ENCODE measurements at regions not wholly inside any gene's neighbourhood (a gene's known extent, or its start where the extent isn't known, plus 50 kb on each side); places are given as distances from the start of the nearest gene placed in this dataset.

DNA sequence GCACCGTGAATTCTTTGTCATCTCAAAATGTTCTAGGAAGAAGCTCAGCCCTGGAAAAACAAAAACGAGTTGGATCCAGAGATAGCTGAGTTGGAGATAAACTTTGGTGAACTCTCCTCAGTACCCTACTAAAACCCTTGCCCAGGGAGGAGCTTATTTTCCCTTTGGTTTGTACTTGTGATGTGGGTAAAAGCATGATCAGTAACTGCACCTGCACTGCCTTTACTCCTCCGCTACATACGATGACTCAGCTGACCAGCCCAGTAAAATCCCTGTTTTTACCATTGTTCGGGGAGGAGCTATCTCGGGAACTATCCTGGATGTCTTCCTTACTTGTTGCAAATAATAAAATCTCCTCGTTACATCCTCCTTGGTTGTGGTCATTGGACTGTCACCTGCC, 359.3 kb downstream of the SH2D4B start:
- no peak for DNase-seq (ENCODE audit: low read depth, low spot score)
- in situ Hi-C loops (cut with HindIII; ENCODE audit: low pct_unique_long_range_greater_than_20kb, low sequenced_read_pairs): no loop called here

DNA sequence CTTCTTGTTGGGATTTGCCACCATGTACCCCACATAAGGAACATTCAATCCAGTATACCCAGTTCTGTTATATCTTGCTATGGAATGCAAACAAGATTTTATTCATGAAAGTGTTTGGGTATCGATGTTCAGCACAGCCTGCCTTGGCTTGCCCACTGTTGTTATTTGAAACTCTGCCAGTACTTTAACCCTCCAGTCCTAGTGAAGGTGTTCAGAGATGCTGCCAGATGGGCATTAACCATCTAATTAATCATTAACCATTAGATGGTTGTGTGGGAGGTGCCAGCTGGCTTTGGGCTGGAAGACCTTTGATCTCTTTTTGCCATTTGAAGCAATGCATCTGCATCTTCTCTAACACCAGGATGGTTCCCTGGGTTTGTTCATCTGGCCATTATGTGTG, 363.0 kb downstream of the SH2D4B start:
- no peak for DNase-seq (ENCODE audit: low read depth, low spot score)
- in situ Hi-C loops (cut with HindIII; ENCODE audit: low pct_unique_long_range_greater_than_20kb, low sequenced_read_pairs): no loop called here

DNA sequence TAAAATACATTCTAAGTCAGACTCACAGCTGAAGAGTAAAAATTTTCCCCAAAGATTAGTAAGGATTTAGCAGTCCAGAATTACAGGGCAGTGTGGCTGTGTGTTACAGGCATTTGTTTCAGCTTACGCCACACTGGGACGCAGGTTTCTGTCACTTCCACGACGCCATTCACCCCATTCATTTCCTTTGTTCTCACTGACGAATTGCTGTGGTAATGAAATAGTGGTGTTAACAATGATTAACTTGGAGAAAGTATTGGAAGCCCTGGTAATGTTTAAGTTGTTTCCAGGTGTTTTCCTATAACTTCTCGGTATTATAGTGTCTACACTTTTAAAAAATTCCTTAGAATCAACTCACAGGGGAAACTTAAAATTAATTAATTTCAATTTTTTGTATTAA, 370.9 kb downstream of the SH2D4B start:
- DNase-seq (ENCODE audit: low read depth, low spot score): no peak
- in situ Hi-C loops (cut with HindIII; ENCODE audit: low pct_unique_long_range_greater_than_20kb, low sequenced_read_pairs): no loop called here

DNA sequence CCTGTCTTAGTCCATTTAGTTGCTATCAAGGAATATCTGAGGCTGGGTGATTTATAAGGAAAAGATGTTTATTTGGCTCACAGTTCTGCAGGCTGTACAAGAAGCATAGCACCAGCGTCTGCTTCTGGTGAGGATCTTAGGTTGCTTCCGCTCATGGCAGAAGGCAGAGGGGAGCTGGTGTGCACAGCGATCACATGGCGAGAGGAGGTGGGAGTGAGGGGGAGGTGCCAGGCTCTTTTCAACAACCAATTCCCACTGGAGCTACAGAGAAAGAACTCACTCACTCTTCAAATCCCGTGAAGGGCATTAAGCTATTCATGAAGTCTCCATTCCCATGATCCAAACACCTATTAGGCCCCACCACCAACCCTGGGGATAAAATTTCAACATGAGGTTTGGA, 371.6 kb downstream of the SH2D4B start:
- DNase-seq (ENCODE audit: low read depth, low spot score): peak; percentile 7
- in situ Hi-C loops (cut with HindIII; ENCODE audit: low pct_unique_long_range_greater_than_20kb, low sequenced_read_pairs): no loop called here

DNA sequence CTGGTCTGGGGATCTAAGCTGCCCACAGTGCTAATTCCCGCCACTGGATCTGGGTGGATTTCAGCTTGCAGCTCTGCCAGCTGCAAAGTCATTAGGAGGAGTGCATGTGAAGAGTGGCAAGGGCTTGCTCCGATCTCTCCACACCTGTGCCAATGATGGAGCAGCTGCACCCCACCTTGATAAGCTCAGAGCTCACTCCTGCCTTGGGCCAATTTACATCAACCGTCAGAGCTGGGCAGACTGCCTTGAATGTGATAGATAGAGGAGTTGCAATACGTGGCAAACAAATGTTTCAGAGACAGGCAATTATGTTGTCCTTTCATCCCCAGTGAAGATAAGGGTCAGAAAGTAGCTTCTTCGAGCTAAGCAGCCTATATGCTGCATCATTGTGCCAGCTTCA, 379.9 kb downstream of the SH2D4B start:
- in situ Hi-C loops (cut with HindIII; ENCODE audit: low pct_unique_long_range_greater_than_20kb, low sequenced_read_pairs): no loop called here
- DNase-seq (ENCODE audit: low read depth, low spot score): no peak

DNA sequence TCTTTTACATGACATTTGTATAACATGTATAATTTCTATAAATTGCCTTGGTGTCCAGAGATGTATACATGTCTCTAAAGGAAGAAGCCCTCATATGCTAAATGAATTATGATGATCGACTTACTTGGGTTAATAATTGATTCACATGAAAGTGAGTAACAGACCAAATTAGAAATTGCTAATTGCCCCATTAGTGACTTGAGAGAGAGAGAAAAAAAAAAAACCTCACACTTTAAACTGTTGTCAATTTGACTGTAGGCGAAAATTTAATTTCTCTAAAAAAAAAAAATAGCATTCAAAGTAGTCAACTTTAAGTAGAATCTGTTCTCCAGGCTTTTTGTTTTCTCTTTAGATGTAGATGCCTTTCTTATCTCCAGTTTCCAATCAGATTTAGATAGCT, 383.3 kb downstream of the SH2D4B start:
- no peak for DNase-seq (ENCODE audit: low read depth, low spot score)
- in situ Hi-C loops (cut with HindIII; ENCODE audit: low pct_unique_long_range_greater_than_20kb, low sequenced_read_pairs): no loop called here

DNA sequence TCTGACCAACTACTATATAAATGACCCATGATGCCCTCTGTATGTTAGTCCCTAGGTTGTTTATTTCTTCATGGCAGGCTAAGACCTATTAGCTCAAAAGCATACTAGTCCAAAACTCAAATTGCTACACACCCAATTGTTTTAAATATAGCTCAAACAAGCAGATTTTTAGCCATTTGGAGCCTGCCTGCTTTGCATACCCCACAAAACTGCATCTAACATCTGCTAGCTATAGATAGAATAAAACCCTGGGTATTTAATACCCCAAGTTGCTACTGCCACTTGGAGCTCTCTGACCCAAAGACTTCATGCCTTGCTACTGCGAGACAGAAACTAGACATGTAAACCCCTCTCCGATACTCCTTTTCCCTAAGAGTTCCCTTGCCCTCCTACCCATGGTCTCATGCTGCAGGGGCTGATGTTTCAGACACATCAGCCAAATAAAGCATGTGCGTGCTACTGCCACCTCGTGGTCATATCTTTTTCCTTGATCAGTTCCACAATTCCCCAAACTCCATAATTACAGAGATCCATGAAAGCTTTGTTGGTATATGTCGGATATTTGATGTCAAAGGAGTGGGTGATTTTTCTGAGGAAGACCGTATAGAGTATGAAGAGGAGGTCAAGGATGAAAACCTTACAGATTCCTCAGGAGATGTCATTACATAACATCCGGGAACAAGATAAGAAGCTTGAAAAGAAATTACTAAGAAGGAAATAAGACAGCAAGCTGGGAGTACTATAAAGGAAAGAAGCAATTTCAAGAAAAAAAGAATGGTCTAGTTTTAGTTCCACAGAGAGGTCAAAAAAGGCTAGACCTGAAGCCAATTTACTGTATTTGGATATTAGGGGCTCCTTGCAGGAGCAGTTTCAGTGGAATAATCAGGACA, 386.6 kb downstream of the SH2D4B start:
- DNase-seq (ENCODE audit: low read depth, low spot score): peak; percentile 73
- in situ Hi-C loops (cut with HindIII; ENCODE audit: low pct_unique_long_range_greater_than_20kb, low sequenced_read_pairs): no loop called here

- DNase-seq (ENCODE audit: low read depth, low spot score): no peak
- in situ Hi-C loops (cut with HindIII; ENCODE audit: low pct_unique_long_range_greater_than_20kb, low sequenced_read_pairs): no loop called here
Observed at GRCh38 chr10:80927419-80928078, 389.8 kb downstream of the SH2D4B start.

DNA sequence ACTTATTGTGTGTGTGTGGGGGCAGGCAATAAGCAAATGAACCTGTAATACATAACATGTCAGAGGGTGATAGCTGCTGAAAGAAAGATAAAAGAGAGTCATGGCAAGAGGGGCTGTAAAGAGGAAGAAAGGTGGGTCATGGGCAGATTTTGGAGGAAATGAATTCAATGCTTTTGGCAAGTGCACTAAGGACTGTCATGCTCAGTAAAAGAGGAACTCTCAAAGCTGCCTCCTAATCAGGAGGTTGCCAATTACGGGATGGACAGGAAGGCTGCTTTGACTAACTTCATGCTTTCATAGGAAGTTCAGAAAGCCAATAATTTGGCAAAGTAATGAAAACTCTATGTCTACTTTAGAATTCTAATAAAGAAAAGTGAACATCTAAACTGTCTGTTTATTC, 401.2 kb downstream of the SH2D4B start:
- in situ Hi-C loops (cut with HindIII; ENCODE audit: low pct_unique_long_range_greater_than_20kb, low sequenced_read_pairs): no loop called here
- no peak for DNase-seq (ENCODE audit: low read depth, low spot score)

- in situ Hi-C loops (cut with HindIII; ENCODE audit: low pct_unique_long_range_greater_than_20kb, low sequenced_read_pairs): no loop called here
- peak; percentile 53 for DNase-seq (ENCODE audit: low read depth, low spot score)
Observed at GRCh38 chr10:80945264-80945880, 407.7 kb downstream of the SH2D4B start.

GRCh38 chr10:80946073-80946472, 408.4 kb downstream of the SH2D4B start:
- no peak for DNase-seq (ENCODE audit: low read depth, low spot score)
- in situ Hi-C loops (cut with HindIII; ENCODE audit: low pct_unique_long_range_greater_than_20kb, low sequenced_read_pairs): no loop called here

DNA sequence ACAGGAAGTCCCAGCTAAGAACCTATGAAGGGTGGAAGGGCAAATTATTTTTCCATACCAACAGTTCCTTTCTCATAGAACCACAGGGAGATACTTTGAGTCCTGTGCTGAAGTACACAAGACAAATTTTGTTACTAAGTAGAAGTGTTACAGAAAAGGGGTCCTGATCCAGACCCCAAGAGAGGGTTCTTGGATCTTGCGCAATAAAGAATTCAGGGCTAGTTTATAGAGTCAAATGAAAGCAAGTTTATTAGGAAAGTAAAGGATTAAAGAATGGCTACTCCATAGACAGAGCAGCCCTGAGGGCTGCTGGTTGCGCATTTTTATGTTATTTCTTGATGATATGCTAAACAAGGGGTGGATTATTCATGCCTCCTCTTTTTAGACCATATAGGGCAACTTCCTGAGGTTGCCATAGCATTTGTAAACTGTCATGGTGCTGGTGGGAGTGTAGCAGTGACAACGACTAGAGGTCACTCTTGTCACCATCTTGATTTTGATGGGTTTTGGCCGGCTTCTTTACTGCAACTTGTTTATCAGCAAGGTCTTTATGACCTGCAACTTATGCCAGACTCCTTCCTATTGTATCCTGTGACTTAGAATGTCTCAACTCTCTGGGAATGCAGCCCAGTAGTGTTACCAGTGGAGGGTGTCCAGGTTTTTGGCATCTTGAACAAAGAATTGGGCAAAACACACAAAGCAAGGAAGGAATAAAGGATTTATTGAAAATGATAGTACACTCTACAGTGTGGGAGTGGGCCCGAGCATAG, 409.4 kb downstream of the SH2D4B start:
- in situ Hi-C loops (cut with HindIII; ENCODE audit: low pct_unique_long_range_greater_than_20kb, low sequenced_read_pairs): no loop called here
- DNase-seq (ENCODE audit: low read depth, low spot score): no peak

DNA sequence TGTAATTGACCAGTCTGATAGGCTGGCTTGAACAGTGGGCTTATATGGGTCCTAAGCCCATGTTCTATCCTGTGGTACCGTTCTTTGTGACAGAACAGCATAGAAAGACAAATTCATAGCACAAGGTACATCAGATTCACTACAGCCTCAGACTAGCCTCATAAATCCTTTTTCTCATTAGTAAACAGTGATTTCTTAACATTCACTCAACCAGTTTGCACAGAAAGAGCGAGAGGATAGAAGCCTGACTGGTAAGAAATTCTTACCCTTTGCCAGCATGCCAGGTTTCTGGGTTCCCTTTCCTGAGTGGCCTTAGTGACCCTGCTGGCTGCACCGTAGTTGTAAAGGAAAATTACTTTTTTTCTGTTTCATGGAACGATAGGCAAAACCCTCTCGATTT, 412.1 kb downstream of the SH2D4B start:
- DNase-seq (ENCODE audit: low read depth, low spot score): no peak

DNA sequence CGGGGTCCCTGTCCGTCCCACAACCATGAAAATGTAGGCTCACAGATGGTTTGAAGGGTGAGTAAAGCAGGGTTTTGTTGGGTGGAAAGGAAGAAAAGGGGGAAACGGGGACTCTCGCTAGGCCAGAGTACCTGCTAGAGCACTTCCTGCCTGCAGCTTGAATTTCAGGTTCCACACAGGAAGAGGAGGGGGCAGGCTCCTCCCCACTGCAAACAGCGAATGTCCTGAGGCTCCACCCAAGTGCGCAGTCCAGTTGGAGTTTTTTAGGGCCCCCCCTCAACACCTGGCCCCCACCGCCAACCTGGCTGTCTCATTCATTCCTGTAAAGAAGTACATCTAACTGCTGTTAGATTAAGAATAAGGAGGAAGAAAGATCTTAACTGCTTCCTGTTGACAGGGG, 414.7 kb downstream of the SH2D4B start:
- in situ Hi-C loops (cut with HindIII; ENCODE audit: low pct_unique_long_range_greater_than_20kb, low sequenced_read_pairs): no loop called here
- no peak for DNase-seq (ENCODE audit: low read depth, low spot score)

More for the DNA sequence above, 412.1 kb downstream of the SH2D4B start:
- in situ Hi-C loops (cut with HindIII; ENCODE audit: low pct_unique_long_range_greater_than_20kb, low sequenced_read_pairs): no loop called here

- peak; percentile 26 for DNase-seq (ENCODE audit: low read depth, low spot score)
Observed at GRCh38 chr10:80957161-80957560, 419.5 kb downstream of the SH2D4B start.

GRCh38 chr10:80964179-80964578, 426.5 kb downstream of the SH2D4B start:
- in situ Hi-C loops (cut with HindIII; ENCODE audit: low pct_unique_long_range_greater_than_20kb, low sequenced_read_pairs): no loop called here

More at GRCh38 chr10:80957161-80957560, 419.5 kb downstream of the SH2D4B start:
- in situ Hi-C loops (cut with HindIII; ENCODE audit: low pct_unique_long_range_greater_than_20kb, low sequenced_read_pairs): no loop called here

DNA sequence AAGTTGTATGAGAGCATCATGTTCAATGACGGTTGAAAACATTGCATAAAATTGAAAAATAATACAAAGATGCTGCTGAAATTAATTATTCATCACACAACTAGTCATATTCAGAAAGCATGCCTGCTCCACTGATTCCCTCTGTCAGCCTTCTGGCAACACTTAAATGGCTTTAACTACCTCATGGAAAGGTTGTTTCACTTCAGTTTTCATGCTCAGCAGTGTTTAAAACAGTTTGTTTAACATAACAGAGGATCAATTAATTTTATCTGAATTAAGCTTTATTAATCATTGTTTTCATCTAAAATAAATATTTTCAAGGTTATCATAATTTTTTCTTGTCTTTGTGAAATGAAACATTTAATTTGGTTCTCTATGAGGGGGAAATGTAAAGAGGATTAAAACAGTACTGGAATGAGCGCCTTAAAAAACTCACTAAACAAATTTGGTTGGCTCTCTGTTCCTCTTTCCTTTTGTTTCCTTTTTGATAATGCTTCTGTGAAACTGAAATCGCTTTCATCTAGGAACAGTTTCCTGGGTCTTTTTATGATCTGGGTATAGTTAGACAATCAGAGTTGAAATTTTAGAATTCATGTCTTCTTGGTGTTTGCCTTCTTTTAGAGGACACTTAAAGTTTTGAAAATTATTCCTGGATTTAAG, 427.4 kb downstream of the SH2D4B start:
- in situ Hi-C loops (cut with HindIII; ENCODE audit: low pct_unique_long_range_greater_than_20kb, low sequenced_read_pairs): no loop called here
- DNase-seq (ENCODE audit: low read depth, low spot score): no peak

More at GRCh38 chr10:80964179-80964578, 426.5 kb downstream of the SH2D4B start:
- no peak for DNase-seq (ENCODE audit: low read depth, low spot score)

Data from SK-MEL-5 (cell line).